HEK293T (cell line): ENCODE measurements at regions not wholly inside any gene's neighbourhood (a gene's known extent, or its start where the extent isn't known, plus 50 kb on each side); places are given as distances from the start of the nearest gene placed in this dataset.

Experiments used
- CTCF ChIA-PET: fragments of 350-600 bp; formaldehyde crosslinking; extraction: SDS; loops from one replicate; lab custom pipeline; 2021; ENCODE audit warnings: antibody characterized with exemption, inconsistent platforms; lab: Yijun Ruan, JAX
- POLR2A ChIA-PET: fragments of 350-600 bp; formaldehyde crosslinking; extraction: SDS; loops from one replicate; lab custom pipeline; 2020; ENCODE audit warnings: antibody characterized with exemption, inconsistent platforms; lab: Yijun Ruan, JAX
- DNase-seq: peaks from one replicate; pipeline ENCODE4 v3.0.0; 2012; ENCODE audit warnings: mixed read lengths; ENCODE audit errors: extremely low spot score
- ARNT ChIP-seq: fragments of 450-650 bp; IDR thresholded peaks from 2 replicates; pipeline ENCODE4 v1.6.1; 2017; ENCODE audit warnings: mild to moderate bottlenecking
- BHLHE40 ChIP-seq: fragments of 450-650 bp; IDR thresholded peaks from 2 replicates; pipeline ENCODE4 v1.6.1; 2016; ENCODE audit warnings: mild to moderate bottlenecking, moderate library complexity, borderline replicate concordance
- CTBP1 ChIP-seq: fragments of 450-650 bp; IDR thresholded peaks from 2 replicates; pipeline ENCODE4 v1.6.1; 2016; ENCODE audit warnings: borderline replicate concordance
- ELF4 ChIP-seq: fragments of 450-650 bp; IDR thresholded peaks from 2 replicates; pipeline ENCODE4 v1.6.1; 2017; ENCODE audit warnings: antibody characterized with exemption
- FOXA1 ChIP-seq: fragments of 450-650 bp; IDR thresholded peaks from 2 replicates; pipeline ENCODE4 v1.6.1; 2016; ENCODE audit warnings: mild to moderate bottlenecking
- FOXK2 ChIP-seq: fragments of 450-650 bp; IDR thresholded peaks from 2 replicates; pipeline ENCODE4 v1.6.1; 2016; ENCODE audit warnings: mild to moderate bottlenecking
- FOXM1 ChIP-seq: fragments of 450-650 bp; IDR thresholded peaks from 2 replicates; pipeline ENCODE4 v1.6.1; 2017; ENCODE audit warnings: mild to moderate bottlenecking, borderline replicate concordance
- HDGF ChIP-seq: fragments of 450-650 bp; IDR thresholded peaks from 2 replicates; pipeline ENCODE4 v1.6.1; 2017; ENCODE audit warnings: antibody characterized with exemption, borderline replicate concordance
- L3MBTL2 ChIP-seq: fragments of 450-650 bp; conservative IDR thresholded peaks from 2 replicates; pipeline ENCODE4 v1.6.1; 2016; ENCODE audit warnings: mild to moderate bottlenecking
- LEF1 ChIP-seq: fragments of 450-650 bp; IDR thresholded peaks from 2 replicates; pipeline ENCODE4 v1.6.1; 2017; ENCODE audit warnings: mild to moderate bottlenecking, borderline replicate concordance
- NFRKB ChIP-seq: fragments of 450-650 bp; IDR thresholded peaks from 2 replicates; pipeline ENCODE4 v1.6.1; 2016; ENCODE audit warnings: mild to moderate bottlenecking, moderate library complexity
- SP1 ChIP-seq: fragments of 450-650 bp; IDR thresholded peaks from 2 replicates; pipeline ENCODE4 v1.6.1; 2017
- SUZ12 ChIP-seq: fragments of 450-650 bp; IDR thresholded peaks from 2 replicates; pipeline ENCODE4 v1.6.1; 2016; ENCODE audit warnings: mild to moderate bottlenecking
- TARDBP ChIP-seq: fragments of 450-650 bp; IDR thresholded peaks from 2 replicates; pipeline ENCODE4 v1.6.1; 2016
- ZNF384 ChIP-seq: fragments of 450-650 bp; IDR thresholded peaks from 2 replicates; pipeline ENCODE4 v1.6.1; 2016
- TF ChIP-seq, protein P1 (sequence below): fragments of 450-650 bp; IDR thresholded peaks from 2 replicates; pipeline ENCODE4 v1.6.1; 2016

DNA sequence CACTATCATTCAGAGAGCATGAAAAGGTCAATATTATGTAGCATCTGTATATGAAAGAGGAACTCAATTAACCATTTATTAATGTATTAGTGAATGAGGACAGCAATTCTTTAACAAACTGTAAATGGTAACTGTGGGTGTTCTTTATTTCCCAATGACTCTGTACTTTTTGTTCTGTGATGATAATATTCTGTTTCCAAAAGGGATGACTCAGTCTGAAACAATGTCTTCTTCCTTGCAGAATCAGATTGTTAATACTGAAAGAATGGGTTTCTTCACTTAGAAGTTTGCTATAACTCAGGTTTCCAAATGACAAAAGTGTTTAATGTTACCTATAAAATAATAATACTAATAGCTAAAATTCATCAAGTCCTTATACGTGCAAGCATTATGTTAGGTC, 1518.7 kb upstream of the WWC1 start:
- no peak for TF ChIP-seq L3MBTL2
- TF ChIP-seq LEF1, result no peak
- TF ChIP-seq, protein P1, sequence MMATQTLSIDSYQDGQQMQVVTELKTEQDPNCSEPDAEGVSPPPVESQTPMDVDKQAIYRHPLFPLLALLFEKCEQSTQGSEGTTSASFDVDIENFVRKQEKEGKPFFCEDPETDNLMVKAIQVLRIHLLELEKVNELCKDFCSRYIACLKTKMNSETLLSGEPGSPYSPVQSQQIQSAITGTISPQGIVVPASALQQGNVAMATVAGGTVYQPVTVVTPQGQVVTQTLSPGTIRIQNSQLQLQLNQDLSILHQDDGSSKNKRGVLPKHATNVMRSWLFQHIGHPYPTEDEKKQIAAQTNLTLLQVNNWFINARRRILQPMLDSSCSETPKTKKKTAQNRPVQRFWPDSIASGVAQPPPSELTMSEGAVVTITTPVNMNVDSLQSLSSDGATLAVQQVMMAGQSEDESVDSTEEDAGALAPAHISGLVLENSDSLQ, result no peak
- TF ChIP-seq HDGF, result no peak
- TF ChIP-seq FOXK2, result no peak
- TF ChIP-seq FOXM1, result no peak
- TF ChIP-seq SUZ12, result no peak
- TF ChIP-seq BHLHE40, result no peak
- TF ChIP-seq ZNF384, result no peak
- no peak for TF ChIP-seq NFRKB
- no peak for TF ChIP-seq TARDBP
- no peak for DNase-seq
- POLR2A ChIA-PET, result no interaction called here
- CTCF ChIA-PET, result no interaction called here

DNA sequence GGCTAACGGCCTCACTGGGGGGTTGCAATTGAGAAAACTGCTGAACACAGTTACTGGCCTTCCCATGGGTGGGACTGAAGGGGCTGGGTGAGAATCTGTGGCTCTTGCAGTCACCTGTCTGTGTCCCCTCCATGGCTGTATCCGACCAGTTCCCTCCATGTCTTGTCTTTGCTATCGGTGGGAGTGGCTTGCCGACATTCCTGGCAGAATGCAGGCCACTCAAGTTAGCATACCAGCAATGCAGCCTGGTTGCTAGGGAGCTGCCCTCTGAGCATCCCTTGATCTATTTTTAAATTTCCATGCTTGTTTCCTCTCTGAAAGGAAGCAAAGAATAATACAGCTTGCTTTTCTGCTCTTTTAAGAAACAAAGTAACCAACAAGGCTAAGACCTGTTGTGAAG, 1509.7 kb upstream of the WWC1 start:
- CTCF ChIA-PET, result no interaction called here
- POLR2A ChIA-PET, result no interaction called here
- DNase-seq, result no peak
- no peak for TF ChIP-seq FOXA1
- TF ChIP-seq, protein P1, result no peak
- no peak for TF ChIP-seq BHLHE40
- TF ChIP-seq FOXM1, result no peak
- TF ChIP-seq ARNT, result no peak
- no peak for TF ChIP-seq SUZ12
- no peak for TF ChIP-seq HDGF
- TF ChIP-seq NFRKB, result no peak
- no peak for TF ChIP-seq FOXK2
- no peak for TF ChIP-seq ZNF384
- TF ChIP-seq CTBP1, result no peak
- TF ChIP-seq TARDBP, result no peak
- TF ChIP-seq L3MBTL2, result no peak
- no peak for TF ChIP-seq SP1

DNA sequence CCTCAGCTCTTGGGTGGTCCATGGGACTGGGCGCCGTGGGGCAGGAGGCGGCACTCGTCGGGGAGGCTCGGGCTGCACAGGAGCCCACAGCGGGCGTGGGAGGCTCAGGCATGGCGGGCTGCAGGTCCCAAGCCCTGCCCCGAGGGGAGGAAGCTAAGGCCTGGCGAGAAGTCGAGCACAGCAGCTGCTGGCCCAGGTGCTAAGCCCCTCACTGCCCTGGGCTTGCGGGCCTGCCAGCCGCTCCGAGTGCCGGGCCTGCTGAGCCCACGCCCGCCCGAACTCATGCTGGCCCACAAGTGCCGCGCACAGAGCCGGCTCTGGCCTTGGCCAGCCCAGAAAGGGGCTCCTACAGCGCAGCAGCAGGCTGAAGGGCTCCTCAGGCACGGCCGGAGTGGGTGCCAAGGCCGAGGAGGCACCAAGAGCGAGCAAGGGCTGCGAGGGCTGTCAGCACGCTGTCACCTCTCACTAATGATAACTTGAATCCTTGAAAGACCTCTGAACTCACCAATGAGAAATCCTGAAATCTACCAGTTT, 1506.8 kb upstream of the WWC1 start:
- DNase-seq, result no peak
- POLR2A ChIA-PET, result no interaction called here
- CTCF ChIA-PET, result no interaction called here
- TF ChIP-seq LEF1 (no peak), BHLHE40 (no peak), TARDBP (no peak), FOXK2 (no peak), FOXM1 (no peak), HDGF (no peak), SP1 (no peak), FOXA1 (no peak), NFRKB (no peak), L3MBTL2 (no peak), ARNT (no peak), CTBP1 (no peak), ZNF384 (no peak), SUZ12 (no peak), ELF4 (no peak)
- TF ChIP-seq, protein P1, result no peak

DNA sequence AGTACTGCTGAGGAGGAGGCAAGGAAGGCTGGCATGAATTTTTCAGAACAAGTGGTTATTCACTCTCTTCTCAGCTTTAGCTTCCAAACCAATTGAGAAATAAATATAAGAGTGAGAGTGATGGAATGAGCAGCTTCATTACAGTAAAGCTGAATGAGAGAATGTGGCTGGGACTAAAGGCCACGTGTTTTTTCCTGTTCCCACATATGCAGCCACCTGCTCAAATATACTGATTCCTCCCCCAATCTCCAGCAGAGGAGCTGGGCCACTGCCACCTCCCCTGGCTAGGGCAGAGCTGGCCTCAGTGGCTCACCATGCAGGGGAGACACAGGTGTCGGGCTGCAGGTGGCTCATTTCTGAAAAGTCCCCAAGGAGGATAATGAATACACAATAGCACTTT, 1505.3 kb upstream of the WWC1 start:
- no peak for DNase-seq
- TF ChIP-seq LEF1, result no peak
- no peak for TF ChIP-seq CTBP1
- no peak for TF ChIP-seq TARDBP
- TF ChIP-seq, protein P1, result no peak
- no peak for TF ChIP-seq ZNF384
- no peak for TF ChIP-seq L3MBTL2
- TF ChIP-seq NFRKB, result no peak
- no peak for TF ChIP-seq FOXM1
- no peak for TF ChIP-seq FOXK2
- TF ChIP-seq ELF4, result no peak
- no peak for TF ChIP-seq SUZ12
- TF ChIP-seq BHLHE40, result no peak
- no peak for TF ChIP-seq SP1
- POLR2A ChIA-PET, result no interaction called here
- CTCF ChIA-PET, result interaction anchor here (0.6 kb wide), 1 partner anchor 278 kb away, joined by 3 read pairs; no protein-coding TSS in a partner anchor

DNA sequence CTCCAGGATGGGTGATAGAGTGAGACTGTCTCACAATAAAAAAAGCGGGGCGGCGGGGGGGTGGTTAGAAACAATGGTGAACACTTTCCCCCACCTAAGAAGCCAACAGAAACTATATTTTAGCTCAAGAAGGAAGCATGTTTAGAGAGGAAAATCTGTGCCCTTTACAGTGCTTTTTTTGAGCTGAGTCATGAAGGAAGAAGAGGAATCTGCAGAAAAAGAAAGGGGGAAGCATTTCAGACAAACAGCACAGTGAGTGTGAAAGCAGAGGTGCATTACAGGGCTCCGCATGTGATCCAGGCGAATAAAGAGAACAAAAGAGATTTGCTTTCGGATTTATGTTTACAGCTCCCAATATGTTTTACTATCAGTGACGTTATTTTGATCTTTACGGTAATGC, 1504.6 kb upstream of the WWC1 start:
- ChIA-PET CTCF (interaction anchor here (0.6 kb wide), 1 partner anchor 279 kb away, joined by 3 read pairs; no protein-coding TSS in a partner anchor), POLR2A (no interaction called here)
- no peak for DNase-seq
- TF ChIP-seq FOXM1, result no peak
- TF ChIP-seq ARNT, result no peak
- no peak for TF ChIP-seq SP1
- TF ChIP-seq CTBP1, result no peak
- TF ChIP-seq ELF4, result no peak
- no peak for TF ChIP-seq LEF1
- no peak for TF ChIP-seq BHLHE40
- TF ChIP-seq HDGF, result no peak
- no peak for TF ChIP-seq ZNF384
- TF ChIP-seq L3MBTL2, result no peak
- no peak for TF ChIP-seq FOXK2
- TF ChIP-seq SUZ12, result no peak
- TF ChIP-seq TARDBP, result no peak
- TF ChIP-seq FOXA1, result no peak
- no peak for TF ChIP-seq NFRKB
- TF ChIP-seq, protein P1, result no peak
